Stomach (tissue), 8 donors: ENCODE measurements at regions not wholly inside any gene's neighbourhood (a gene's known extent, or its start where the extent isn't known, plus 50 kb on each side); places are given as distances from the start of the nearest gene placed in this dataset.

Source experiments
- DNase-seq, 2 donors: peaks; one replicate each; pipeline versions ENCODE4 v3.0.0 to v3.0.0-alpha.2; 2013 to 2019
- H3K27ac ChIP-seq, 5 donors: fragments of 200-600 bp in 4 of 5; sonication (generic) in 4 of 5; one replicate each; pipeline ENCODE4 v1.5.1; 2013 to 2019; ENCODE audit warnings: mild to moderate bottlenecking in 1 of 5, moderate library complexity in 1 of 5
- H3K27me3 ChIP-seq, 3 donors: fragments of 200-600 bp; sonication (generic); one replicate each; pipeline ENCODE4 v1.5.1; 2017 to 2019; ENCODE audit warnings: mixed run types in 1 of 3
- H3K36me3 ChIP-seq, 4 donors: fragments of 200-600 bp; sonication (generic); 1 replicate in 3 of 4; 2 replicates in 1 of 4; pipeline ENCODE4 v1.5.1; 2016 to 2019
- H3K4me1 ChIP-seq, 4 donors: fragments of 200-600 bp; sonication (generic); one replicate each; pipeline ENCODE4 v1.5.1; 2016 to 2019
- H3K4me3 ChIP-seq, 4 donors: fragments of 200-600 bp; sonication (generic) in 3 of 4; one replicate each; pipeline ENCODE4 v1.5.1; 2016 to 2019; ENCODE audit warnings: mild to moderate bottlenecking in 1 of 4
- H3K9me3 ChIP-seq, 4 donors: fragments of 200-600 bp; sonication (generic); one replicate each; pipeline ENCODE4 v1.5.1; 2016 to 2019
- EP300 ChIP-seq: sonication (generic); formaldehyde crosslinking; IDR thresholded peaks from one replicate; pipeline ENCODE4 v1.6.1; 2017; ENCODE audit warnings: antibody characterized with exemption
- POLR2A ChIP-seq, 4 donors: fragments of 450-650 bp; IDR thresholded peaks; one replicate each; pipeline ENCODE4 v1.6.1; 2016; ENCODE audit warnings: antibody characterized with exemption in 4 of 4, control low read depth in 2 of 4, mild to moderate bottlenecking in 1 of 4, moderate library complexity in 1 of 4
- POLR2AphosphoS5 ChIP-seq, 3 donors: sonication (generic); formaldehyde crosslinking; IDR thresholded peaks; one replicate each; pipeline ENCODE4 v1.6.1; 2016; ENCODE audit warnings: antibody characterized with exemption in 3 of 3
- WGBS, 5 donors: extraction: QIAGEN DNeasy Blood & Tissue Kit in 3 of 5; methylation state at CpG; one replicate each; pipeline versions ENCODE4 v1.1.5 to v1.1.7; 2013 to 2018; 5-methylcytosine and 5-hydroxymethylcytosine counted together
- intact Hi-C: fragments of 100-400 bp; cut with DNase I; formaldehyde crosslinking; loops from one replicate; pipeline ENCODE4 v1.15.1; 2023; ENCODE audit warnings: low total_unique reads
- TF ChIP-seq, protein P1 (sequence below), 7 experiments: fragments of 450-650 bp in 4 of 7; fragments of 200-600 bp in 3 of 7; sonication (generic) in 3 of 7; IDR thresholded peaks; one replicate each; pipeline ENCODE4 v1.5.1; 2016 to 2019; ENCODE audit warnings: antibody characterized with exemption in 7 of 7, control low read depth in 2 of 7, mild to moderate bottlenecking in 1 of 7
- donor health status: healthy with polysubstance abuse.
- donor health status: Bipolar disorder and iron deficiency.
- donor health status: healthy.

GRCh38 chr12:93010461-93010860 lies 81.4 kb upstream of the EEA1 start:
- no peaks in the 10 kb centered on the region for H3K36me3 ChIP-seq
- H3K4me1 ChIP-seq: peaks cover 0 to 13% (median 9%) of the 10 kb centered on the region in 4 donors
- no peak overlapping the region for H3K27ac ChIP-seq
- intact Hi-C loops: no loop called here
- no peak for DNase-seq
- TF ChIP-seq, protein P1, sequence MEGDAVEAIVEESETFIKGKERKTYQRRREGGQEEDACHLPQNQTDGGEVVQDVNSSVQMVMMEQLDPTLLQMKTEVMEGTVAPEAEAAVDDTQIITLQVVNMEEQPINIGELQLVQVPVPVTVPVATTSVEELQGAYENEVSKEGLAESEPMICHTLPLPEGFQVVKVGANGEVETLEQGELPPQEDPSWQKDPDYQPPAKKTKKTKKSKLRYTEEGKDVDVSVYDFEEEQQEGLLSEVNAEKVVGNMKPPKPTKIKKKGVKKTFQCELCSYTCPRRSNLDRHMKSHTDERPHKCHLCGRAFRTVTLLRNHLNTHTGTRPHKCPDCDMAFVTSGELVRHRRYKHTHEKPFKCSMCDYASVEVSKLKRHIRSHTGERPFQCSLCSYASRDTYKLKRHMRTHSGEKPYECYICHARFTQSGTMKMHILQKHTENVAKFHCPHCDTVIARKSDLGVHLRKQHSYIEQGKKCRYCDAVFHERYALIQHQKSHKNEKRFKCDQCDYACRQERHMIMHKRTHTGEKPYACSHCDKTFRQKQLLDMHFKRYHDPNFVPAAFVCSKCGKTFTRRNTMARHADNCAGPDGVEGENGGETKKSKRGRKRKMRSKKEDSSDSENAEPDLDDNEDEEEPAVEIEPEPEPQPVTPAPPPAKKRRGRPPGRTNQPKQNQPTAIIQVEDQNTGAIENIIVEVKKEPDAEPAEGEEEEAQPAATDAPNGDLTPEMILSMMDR (IDR thresholded peaks at IDR 0.05): no peak
- no peak for TF ChIP-seq EP300
- H3K27me3 ChIP-seq: no peaks in the 10 kb centered on the region
- H3K4me3 ChIP-seq: no peak overlapping the region
- WGBS, 5 donors: 87 to 94% (median 90%) methylated on average over 2 of the region's 2 CpGs
- no peaks in the 10 kb centered on the region for H3K9me3 ChIP-seq

DNA sequence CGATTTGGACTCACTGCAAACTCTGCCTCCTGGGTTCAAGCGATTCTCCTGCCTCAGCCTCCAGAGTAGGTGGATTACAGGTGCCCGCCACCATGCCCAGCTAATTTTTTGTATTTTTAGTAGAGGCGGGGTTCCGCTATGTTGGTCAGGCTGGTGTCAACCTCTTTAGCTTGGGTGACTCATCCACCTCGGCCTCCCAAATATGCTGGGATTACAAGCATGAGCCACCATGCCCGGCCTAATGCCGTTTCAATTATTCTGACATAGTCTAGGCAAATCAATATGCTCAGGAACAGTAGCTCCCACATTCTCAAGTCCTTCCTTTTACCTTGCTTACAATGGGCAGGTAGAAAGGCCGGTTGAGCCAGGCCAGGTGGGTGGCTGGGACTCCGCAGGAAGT lies 82.0 kb upstream of the EEA1 start:
- Histone ChIP-seq H3K27me3 (no peaks in the 10 kb centered on the region), H3K4me1 (peaks cover 0 to 19% (median 11%) of the 10 kb centered on the region in 4 donors), H3K4me3 (no peak overlapping the region), H3K9me3 (no peaks in the 10 kb centered on the region), H3K36me3 (no peaks in the 10 kb centered on the region), H3K27ac (no peak overlapping the region)
- DNase-seq: no peak
- WGBS, 5 donors: 90 to 99% (median 95%) methylated on average over 10 of the region's 10 CpGs
- intact Hi-C loops: no loop called here
- TF ChIP-seq, protein P1 (IDR thresholded peaks at IDR 0.05): no peak
- TF ChIP-seq POLR2AphosphoS5 (IDR thresholded peaks at IDR 0.05) (no peak), EP300 (no peak), POLR2A (IDR thresholded peaks at IDR 0.05) (no peak)

DNA sequence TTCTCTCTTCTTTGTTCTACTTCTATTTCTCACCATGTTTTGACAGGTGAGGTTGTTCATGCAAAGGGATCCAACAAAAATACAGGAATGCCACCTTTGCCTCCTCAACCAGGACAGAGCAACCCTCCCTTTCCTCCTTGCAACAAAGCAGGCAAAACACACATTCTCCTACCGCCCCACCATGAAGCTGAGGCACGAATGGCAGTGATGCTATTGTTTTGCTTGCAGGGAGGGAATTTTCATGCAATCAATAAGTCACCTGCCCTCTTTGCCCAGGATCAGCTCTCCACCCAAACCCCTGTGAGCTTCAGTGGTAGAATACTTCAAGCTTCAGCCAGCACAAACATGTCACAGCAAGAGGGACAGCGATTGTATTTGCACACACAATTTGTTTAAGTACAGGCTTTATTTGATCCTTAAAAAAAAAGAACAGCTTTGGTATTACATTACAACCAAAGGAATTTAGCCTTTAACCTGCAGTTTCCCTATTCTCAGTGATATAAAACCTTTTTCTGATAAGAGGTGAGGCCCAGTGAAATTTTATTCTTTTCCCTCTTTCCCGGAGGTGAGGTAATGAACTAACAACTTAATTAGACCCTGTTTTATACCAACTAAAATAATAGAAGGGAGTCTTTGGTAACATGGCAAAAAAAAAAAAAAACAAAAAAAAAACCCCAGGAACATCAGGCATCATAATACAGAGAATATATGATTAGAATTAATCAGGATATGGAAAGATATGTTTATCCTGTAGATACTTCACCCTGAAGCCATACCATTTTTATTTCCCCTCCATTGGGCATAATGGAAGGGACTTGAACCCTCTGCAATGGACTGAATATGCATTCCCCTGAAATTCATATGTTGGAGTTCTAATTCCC lies 87.0 kb upstream of the EEA1 start:
- H3K4me3 ChIP-seq: no peak overlapping the region
- TF ChIP-seq POLR2A (IDR thresholded peaks at IDR 0.05) (no peak), EP300 (no peak), POLR2AphosphoS5 (IDR thresholded peaks at IDR 0.05) (peak in 1 of 3 donors; percentile 6)
- TF ChIP-seq, protein P1 (IDR thresholded peaks at IDR 0.05): no peak
- peaks cover 0 to 28% (median 21%) of the 10 kb centered on the region in 4 donors for H3K4me1 ChIP-seq
- no peaks in the 10 kb centered on the region for H3K9me3 ChIP-seq
- peak; percentile 40 to 73 for DNase-seq
- intact Hi-C loops: no loop called here
- H3K27ac ChIP-seq: peak overlapping the region in 3 of 5 donors; percentile 1 to 23 (median 12)
- no peaks in the 10 kb centered on the region for H3K27me3 ChIP-seq
- 30 to 52% (median 33%) methylated on average over 4 of the region's 4 CpGs for WGBS, 5 donors
- H3K36me3 ChIP-seq: no peaks in the 10 kb centered on the region

- TF ChIP-seq POLR2A (IDR thresholded peaks at IDR 0.05) (no peak), EP300 (no peak), POLR2AphosphoS5 (IDR thresholded peaks at IDR 0.05) (no peak)
- TF ChIP-seq, protein P1 (IDR thresholded peaks at IDR 0.05): no peak
- Histone ChIP-seq H3K4me1 (peaks cover 0 to 28% (median 21%) of the 10 kb centered on the region in 4 donors), H3K4me3 (no peak overlapping the region), H3K36me3 (no peaks in the 10 kb centered on the region), H3K27ac (peak overlapping the region in 1 of 5 donors; percentile 12), H3K9me3 (no peaks in the 10 kb centered on the region), H3K27me3 (no peaks in the 10 kb centered on the region)
- 59 to 77% (median 73%) methylated on average over 4 of the region's 4 CpGs for WGBS, 5 donors
- intact Hi-C loops: no loop called here
- DNase-seq: no peak
Measured at GRCh38 chr12:93016752-93017350, 87.8 kb upstream of the EEA1 start.
